ENCODE measurements at regions not wholly inside any gene's neighbourhood (a gene's known extent, or its start where the extent isn't known, plus 50 kb on each side); places are given as distances from the start of the nearest gene placed in this dataset.
"Not testable (repeated sequence)": the region's sequence is repeated elsewhere in the genome, so short reads cannot be mapped to it uniquely, and the experiment has no call there.

- TF ChIP-seq EZH2 (IDR thresholded peaks at IDR 0.05; ENCODE audit: low read depth, low read length, severe bottlenecking); YY1 (IDR thresholded peaks at IDR 0.05; ENCODE audit: low read depth, low read length); POLR2A (IDR thresholded peaks at IDR 0.05; ENCODE audit: control extremely low read depth in 1 of 2, low read depth in 2 of 2, low read length in 2 of 2); SP1 (IDR thresholded peaks at IDR 0.05; ENCODE audit: low read depth, low read length); MAX (IDR thresholded peaks at IDR 0.05); CTCF (IDR thresholded peaks at IDR 0.05; ENCODE audit: control extremely low read depth in 1 of 3, insufficient read depth in 1 of 3, low read depth in 1 of 3, low read length in 3 of 3); ZNF274 (IDR thresholded peaks at IDR 0.05; ENCODE audit: borderline replicate concordance, extremely low read depth, low read length); BRCA1 (IDR thresholded peaks at IDR 0.05; ENCODE audit: low read depth, low read length); BCL11A (IDR thresholded peaks at IDR 0.05; ENCODE audit: low read depth in 2 of 2, low read length in 2 of 2); CEBPB (IDR thresholded peaks at IDR 0.05; ENCODE audit: low read depth, low read length); EP300 (IDR thresholded peaks at IDR 0.05; ENCODE audit: borderline replicate concordance in 1 of 2, low read depth in 2 of 2, low read length in 2 of 2); ATF2 (IDR thresholded peaks at IDR 0.05; ENCODE audit: low read length): not testable (repeated sequence)
These were observed 1918.2 kb downstream of the KHDRBS2 start for GRCh38 chr6:60367800-60368199.

Data from H1 (cell line).